HAP-1 (cell line): ENCODE measurements at regions not wholly inside any gene's neighbourhood (a gene's known extent, or its start where the extent isn't known, plus 50 kb on each side); places are given as distances from the start of the nearest gene placed in this dataset.

Source experiments
- DNase-seq, 2 experiments: peaks; one replicate each; pipeline ENCODE4 v3.0.0-alpha.2; 2016 to 2020; ENCODE audit warnings: low spot score in 2 of 2
- H3K27me3 ChIP-seq: fragments of 250-450 bp; sonication (Bioruptor Pico); 2 replicates; pipeline ENCODE4 v1.5.1; 2020; ENCODE audit warnings: low read depth, mild to moderate bottlenecking, moderate library complexity
- H3K36me3 ChIP-seq: fragments of 250-450 bp; sonication (Bioruptor Pico); replicated peaks from 2 replicates; pipeline ENCODE4 v1.5.1; 2020; ENCODE audit warnings: mild to moderate bottlenecking
- H3K4me1 ChIP-seq: fragments of 250-450 bp; sonication (Bioruptor Pico); 2 replicates; pipeline ENCODE4 v1.5.1; 2020; ENCODE audit warnings: mild to moderate bottlenecking
- H3K4me3 ChIP-seq: fragments of 250-450 bp; sonication (Bioruptor Pico); 2 replicates; pipeline ENCODE4 v1.5.1; 2020; ENCODE audit warnings: mild to moderate bottlenecking, moderate library complexity
- H3K9me3 ChIP-seq: fragments of 250-450 bp; sonication (Bioruptor Pico); 2 replicates; pipeline ENCODE4 v1.5.1; 2020; ENCODE audit warnings: mild to moderate bottlenecking, moderate library complexity
- in situ Hi-C: fragments of 300-500 bp; cut with MboI; formaldehyde crosslinking; loops from 3 replicates; pipeline ENCODE4 v1.14.3; 2020; ENCODE audit warnings: low sequenced_read_pairs, inconsistent platforms, mixed read lengths

- Histone ChIP-seq H3K4me3 (no peak overlapping the region), H3K36me3 (no peaks in the 10 kb centered on the region), H3K4me1 (peaks cover 5% of the 10 kb centered on the region), H3K9me3 (no peaks in the 10 kb centered on the region), H3K27me3 (no peaks in the 10 kb centered on the region)
- peak in 1 of 2 experiments; percentile 5 for DNase-seq
- in situ Hi-C loops = no loop called here
These were observed 334.0 kb upstream of the NR2F2 start for GRCh38 chr15:95996494-95996893.

GRCh38 chr15:95998935-95999334 lies 331.6 kb upstream of the NR2F2 start:
- no peak for DNase-seq
- H3K27me3 ChIP-seq = 0 out of 2 replicates have a peak, but pooled peaks cover 2% of the 10 kb centered on the region
- peaks cover 5% of the 10 kb centered on the region for H3K4me1 ChIP-seq
- in situ Hi-C loops = no loop called here
- H3K4me3 ChIP-seq = no peak overlapping the region
- H3K36me3 ChIP-seq = no peaks in the 10 kb centered on the region
- H3K9me3 ChIP-seq = no peaks in the 10 kb centered on the region

GRCh38 chr15:96002890-96003859 lies 327.3 kb upstream of the NR2F2 start:
- Histone ChIP-seq H3K27me3 (0 out of 2 replicates have a peak, but pooled peaks cover 2% of the 10 kb centered on the region), H3K4me1 (no peaks in the 10 kb centered on the region; the same call in 1 of the 2 replicates), H3K36me3 (no peaks in the 10 kb centered on the region), H3K9me3 (no peaks in the 10 kb centered on the region), H3K4me3 (no peak overlapping the region)
- in situ Hi-C loops = no loop called here
- no peak for DNase-seq

GRCh38 chr15:96005906-96006305 lies 324.6 kb upstream of the NR2F2 start:
- H3K9me3 ChIP-seq = no peaks in the 10 kb centered on the region
- H3K36me3 ChIP-seq = no peaks in the 10 kb centered on the region
- no peak overlapping the region for H3K4me3 ChIP-seq
- in situ Hi-C loops = no loop called here
- DNase-seq = no peak
- H3K4me1 ChIP-seq = no peaks in the 10 kb centered on the region; the same call in 1 of the 2 replicates
- H3K27me3 ChIP-seq = 0 out of 2 replicates have a peak, but pooled peaks cover 2% of the 10 kb centered on the region

GRCh38 chr15:96011136-96011535 lies 319.4 kb upstream of the NR2F2 start:
- peak; percentile 28 to 75 for DNase-seq
- in situ Hi-C loops = no loop called here

GRCh38 chr15:96014939-96015338 lies 315.6 kb upstream of the NR2F2 start:
- in situ Hi-C loops = no loop called here
- no peak for DNase-seq
- Histone ChIP-seq H3K4me1 (peaks cover 7% of the 10 kb centered on the region; the same call in 1 of the 2 replicates), H3K9me3 (0 out of 2 replicates have a peak, but pooled peaks cover 2% of the 10 kb centered on the region), H3K27me3 (no peaks in the 10 kb centered on the region), H3K4me3 (no peak overlapping the region), H3K36me3 (no peaks in the 10 kb centered on the region)

More at GRCh38 chr15:96011136-96011535, 319.4 kb upstream of the NR2F2 start:
- Histone ChIP-seq H3K4me1 (peaks cover 7% of the 10 kb centered on the region; the same call in 1 of the 2 replicates), H3K36me3 (no peaks in the 10 kb centered on the region), H3K4me3 (no peak overlapping the region), H3K27me3 (no peaks in the 10 kb centered on the region), H3K9me3 (0 out of 2 replicates have a peak, but pooled peaks cover 2% of the 10 kb centered on the region)

GRCh38 chr15:96019114-96019513 lies 311.4 kb upstream of the NR2F2 start:
- no peaks in the 10 kb centered on the region; the same call in 1 of the 2 replicates for H3K9me3 ChIP-seq
- no peaks in the 10 kb centered on the region for H3K4me1 ChIP-seq
- DNase-seq = no peak
- in situ Hi-C loops = no loop called here
- H3K36me3 ChIP-seq = no peaks in the 10 kb centered on the region
- H3K4me3 ChIP-seq = no peak overlapping the region
- H3K27me3 ChIP-seq = no peaks in the 10 kb centered on the region

- in situ Hi-C loops = no loop called here
- no peaks in the 10 kb centered on the region for H3K36me3 ChIP-seq
These were observed 310.4 kb upstream of the NR2F2 start for GRCh38 chr15:96020133-96020532.

GRCh38 chr15:96020797-96021196 lies 309.7 kb upstream of the NR2F2 start:
- in situ Hi-C loops = no loop called here
- H3K9me3 ChIP-seq = no peaks in the 10 kb centered on the region; the same call in 1 of the 2 replicates
- H3K27me3 ChIP-seq = no peaks in the 10 kb centered on the region
- DNase-seq = no peak
- no peak overlapping the region for H3K4me3 ChIP-seq
- no peaks in the 10 kb centered on the region for H3K4me1 ChIP-seq
- H3K36me3 ChIP-seq = no peaks in the 10 kb centered on the region

More at GRCh38 chr15:96020133-96020532, 310.4 kb upstream of the NR2F2 start:
- Histone ChIP-seq H3K4me1 (no peaks in the 10 kb centered on the region), H3K27me3 (no peaks in the 10 kb centered on the region), H3K4me3 (no peak overlapping the region), H3K9me3 (no peaks in the 10 kb centered on the region; the same call in 1 of the 2 replicates)
- DNase-seq = no peak

- no peak overlapping the region for H3K4me3 ChIP-seq
- no peaks in the 10 kb centered on the region for H3K4me1 ChIP-seq
- DNase-seq = no peak
- H3K36me3 ChIP-seq = no peaks in the 10 kb centered on the region
- no peaks in the 10 kb centered on the region for H3K27me3 ChIP-seq
- in situ Hi-C loops = no loop called here
- H3K9me3 ChIP-seq = no peaks in the 10 kb centered on the region; the same call in 1 of the 2 replicates
These were observed 307.4 kb upstream of the NR2F2 start for GRCh38 chr15:96023081-96023480.

GRCh38 chr15:96027501-96027900 lies 303.0 kb upstream of the NR2F2 start:
- Histone ChIP-seq H3K4me3 (no peak overlapping the region), H3K9me3 (no peaks in the 10 kb centered on the region; the same call in 1 of the 2 replicates), H3K4me1 (no peaks in the 10 kb centered on the region), H3K27me3 (no peaks in the 10 kb centered on the region), H3K36me3 (no peaks in the 10 kb centered on the region)
- DNase-seq = no peak
- in situ Hi-C loops = no loop called here

- in situ Hi-C loops = no loop called here
These were observed 301.9 kb upstream of the NR2F2 start for GRCh38 chr15:96028620-96029019.

GRCh38 chr15:96029172-96029571 lies 301.3 kb upstream of the NR2F2 start:
- DNase-seq = no peak
- no peaks in the 10 kb centered on the region for H3K4me1 ChIP-seq
- no peaks in the 10 kb centered on the region for H3K27me3 ChIP-seq
- in situ Hi-C loops = no loop called here
- H3K36me3 ChIP-seq = no peaks in the 10 kb centered on the region
- no peak overlapping the region for H3K4me3 ChIP-seq
- H3K9me3 ChIP-seq = no peaks in the 10 kb centered on the region

More at GRCh38 chr15:96028620-96029019, 301.9 kb upstream of the NR2F2 start:
- Histone ChIP-seq H3K27me3 (no peaks in the 10 kb centered on the region), H3K36me3 (no peaks in the 10 kb centered on the region), H3K4me1 (no peaks in the 10 kb centered on the region), H3K4me3 (no peak overlapping the region), H3K9me3 (no peaks in the 10 kb centered on the region)
- DNase-seq = no peak
